ENCODE measurements at regions not wholly inside any gene's neighbourhood (a gene's known extent, or its start where the extent isn't known, plus 50 kb on each side); places are given as distances from the start of the nearest gene placed in this dataset.

DNA sequence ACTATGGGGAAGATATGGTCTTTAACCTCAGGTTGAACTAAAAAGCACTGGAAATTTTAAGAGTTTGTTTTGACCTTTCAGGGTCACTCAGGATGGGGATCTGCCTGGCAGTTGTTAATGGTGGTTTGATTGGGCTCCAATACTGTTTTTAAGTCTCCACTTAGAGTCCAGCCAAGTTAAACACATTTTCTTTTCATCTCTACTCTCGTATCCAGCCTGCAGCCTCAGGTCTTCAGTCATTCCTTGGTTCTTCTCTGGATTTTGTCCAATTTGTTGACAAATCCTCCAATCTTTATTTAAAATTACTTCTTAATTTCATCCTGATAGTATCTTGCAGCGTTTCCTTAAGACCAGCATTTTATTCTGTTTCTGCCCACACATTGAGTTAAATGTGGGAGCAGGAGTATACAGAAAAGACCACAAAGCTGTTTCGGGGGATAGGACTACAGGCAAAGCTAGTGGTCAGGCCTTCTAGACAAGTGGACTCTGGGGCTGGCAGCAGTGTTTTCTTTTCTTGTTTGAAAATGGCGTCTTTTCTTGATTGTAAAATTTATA lies 133.2 kb upstream of the INHBA start:
- TF ChIP-seq POLR2AphosphoS5 (IDR thresholded peaks at IDR 0.05; ENCODE audit: low read depth, low read length) (no peak), POLR2A (IDR thresholded peaks at IDR 0.05; ENCODE audit: low read depth, low read length) (no peak), TAF1 (IDR thresholded peaks at IDR 0.05; ENCODE audit: borderline replicate concordance, low read depth, low read length) (no peak)
